BJ (cell line): ENCODE measurements at regions not wholly inside any gene's neighbourhood (a gene's known extent, or its start where the extent isn't known, plus 50 kb on each side); places are given as distances from the start of the nearest gene placed in this dataset.

Experiments
- CTCF ChIA-PET: fragments of 350-600 bp; formaldehyde crosslinking; extraction: SDS; loops from one replicate; lab custom pipeline; 2021; ENCODE audit warnings: antibody characterized with exemption, inconsistent platforms; lab: Yijun Ruan, JAX
- POLR2A ChIA-PET: fragments of 300-600 bp; sonication (Branson Sonifier 250); formaldehyde crosslinking; extraction: SDS; loops from one replicate; lab custom pipeline; 2021; ENCODE audit warnings: antibody characterized with exemption; lab: Charles Lee
- DNase-seq: peaks from one replicate; pipeline ENCODE4 v3.0.0-alpha.2; 2011; ENCODE audit warnings: low read depth
- H3K27me3 ChIP-seq: 2 replicates; pipeline ENCODE4 v1.6.0; 2011; ENCODE audit warnings: low read length; ENCODE audit not compliant: control insufficient read depth, insufficient read depth
- H3K36me3 ChIP-seq: 2 replicates; pipeline ENCODE4 v1.5.1; 2011; ENCODE audit warnings: low read length; ENCODE audit not compliant: control insufficient read depth, insufficient read depth
- H3K4me3 ChIP-seq: 2 replicates; pipeline ENCODE4 v1.5.1; 2011; ENCODE audit warnings: low read depth, mild to moderate bottlenecking, control low read depth, low read length
- CTCF ChIP-seq: IDR thresholded peaks from 2 replicates; pipeline ENCODE4 v1.5.1; 2011; ENCODE audit warnings: low read depth, mild to moderate bottlenecking, control low read depth, inconsistent platforms, low read length, moderate library complexity; ENCODE audit not compliant: insufficient read depth

GRCh38 chr4:127126718-127127117, 506.0 kb upstream of the INTU start:
- CTCF ChIA-PET = no interaction called here
- no peaks in the 10 kb centered on the region for H3K36me3 ChIP-seq
- H3K4me3 ChIP-seq = no peak overlapping the region
- TF ChIP-seq CTCF = no peak
- POLR2A ChIA-PET = no interaction called here
- no peaks in the 10 kb centered on the region for H3K27me3 ChIP-seq
- no peak for DNase-seq

DNA sequence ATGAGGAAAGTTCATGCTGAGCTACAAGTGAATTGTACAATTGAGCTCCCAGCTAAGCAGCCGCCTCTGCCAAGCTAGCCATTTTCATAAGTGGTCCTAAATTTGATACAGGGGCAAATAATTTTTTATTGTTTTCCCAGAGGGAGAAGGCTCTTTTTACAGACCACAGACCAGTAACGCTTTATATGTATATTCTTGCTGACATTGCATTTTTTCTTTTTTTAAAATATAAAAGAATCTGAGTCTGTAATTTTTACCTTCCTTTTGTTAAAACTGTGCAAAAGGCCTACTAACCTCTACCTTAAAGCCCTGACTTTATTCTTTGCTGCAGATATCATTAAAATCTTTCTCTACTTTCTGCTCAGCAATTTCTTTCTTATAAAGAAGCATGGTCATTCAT, 501.2 kb upstream of the INTU start:
- Histone ChIP-seq H3K36me3 (no peaks in the 10 kb centered on the region), H3K27me3 (no peaks in the 10 kb centered on the region), H3K4me3 (no peak overlapping the region)
- no peak for DNase-seq
- ChIA-PET CTCF (interaction anchor here (1.4 kb wide), 1 partner anchor 269 kb away, joined by 4 read pairs; no protein-coding TSS in a partner anchor), POLR2A (interaction anchor here (0.7 kb wide), 1 partner anchor 10 kb away, joined by 4 read pairs; no protein-coding TSS in a partner anchor)
- no peak for TF ChIP-seq CTCF

DNA sequence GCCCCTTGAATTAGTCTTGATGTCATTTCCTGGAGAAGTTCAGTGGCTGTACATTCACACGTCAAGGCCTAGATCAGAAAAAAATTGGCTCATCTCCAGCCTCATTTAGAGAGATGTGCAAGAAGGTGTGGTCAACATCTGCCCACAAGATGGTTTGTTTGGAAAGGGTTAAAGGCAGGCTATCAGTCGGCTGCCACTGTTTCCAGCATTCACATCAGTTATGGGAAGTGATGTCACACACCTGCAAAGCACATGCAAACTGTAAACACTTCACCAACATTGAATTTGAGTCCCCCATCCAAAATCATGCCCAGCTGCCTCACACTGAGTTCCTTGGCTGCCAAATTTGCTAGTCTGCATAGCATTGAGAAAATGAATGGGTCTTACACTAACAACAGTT, 498.3 kb upstream of the INTU start:
- ChIA-PET POLR2A (no interaction called here), CTCF (interaction anchor here (0.6 to 1.1 kb wide), 2 partner anchors 12 to 524 kb away, joined by 3 read pairs; no protein-coding TSS in a partner anchor)
- no peak for DNase-seq
- H3K36me3 ChIP-seq = no peaks in the 10 kb centered on the region
- H3K4me3 ChIP-seq = no peak overlapping the region
- TF ChIP-seq CTCF = no peak
- no peaks in the 10 kb centered on the region for H3K27me3 ChIP-seq

- POLR2A ChIA-PET = interaction anchor here (0.7 kb wide), 2 partner anchors 137 to 329 kb away, joined by 5 to 12 read pairs; no protein-coding TSS in a partner anchor
- peak; percentile 28 for DNase-seq
- no peak overlapping the region for H3K4me3 ChIP-seq
- CTCF ChIA-PET = interaction anchor here (1.6 to 1.7 kb wide), 2 partner anchors 14 to 99 kb away, joined by 3 read pairs; no protein-coding TSS in a partner anchor
- no peak for TF ChIP-seq CTCF
- no peaks in the 10 kb centered on the region for H3K27me3 ChIP-seq
- no peaks in the 10 kb centered on the region for H3K36me3 ChIP-seq
Observed at GRCh38 chr4:127138586-127138985, 494.2 kb upstream of the INTU start.

DNA sequence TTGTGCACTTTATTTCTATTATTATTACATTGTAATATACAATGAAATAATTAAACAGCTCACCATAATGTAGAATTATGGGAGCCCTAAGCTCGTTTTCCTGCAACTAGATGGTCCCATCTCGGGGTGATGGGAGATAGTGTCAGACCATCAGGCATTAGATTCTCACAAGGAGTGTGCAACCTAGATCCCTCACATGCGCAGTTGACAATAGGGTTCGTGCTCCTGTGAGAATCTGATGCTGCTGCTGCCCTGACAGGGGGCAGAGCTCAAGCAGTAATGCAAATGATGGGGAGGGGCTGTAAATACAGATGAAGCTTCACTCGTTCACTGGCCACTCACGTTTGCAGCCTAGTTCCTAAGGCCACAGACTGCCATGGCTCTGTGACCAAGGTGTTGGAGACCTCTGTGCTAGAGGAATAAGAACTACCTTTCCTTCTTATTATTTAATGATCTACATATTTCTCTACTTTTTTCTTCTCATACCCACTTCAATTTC, 492.9 kb upstream of the INTU start:
- DNase-seq = no peak
- ChIA-PET CTCF (interaction anchor here (1.7 kb wide), 1 partner anchor 15 kb away, joined by 3 read pairs; no protein-coding TSS in a partner anchor), POLR2A (no interaction called here)
- Histone ChIP-seq H3K4me3 (no peak overlapping the region), H3K27me3 (no peaks in the 10 kb centered on the region), H3K36me3 (no peaks in the 10 kb centered on the region)
- TF ChIP-seq CTCF = no peak
